D721Med (cell line): ENCODE measurements at regions not wholly inside any gene's neighbourhood (a gene's known extent, or its start where the extent isn't known, plus 50 kb on each side); places are given as distances from the start of the nearest gene placed in this dataset.

Experiments used
- DNase-seq: peaks from one replicate; pipeline ENCODE4 v3.0.0; 2011; ENCODE audit warnings: low spot score; ENCODE audit not compliant: insufficient read length
- FAIRE-seq: peaks from 2 replicates; lab custom pipeline; 2011; peaks lifted over from hg19 to GRCh38; lab: Jason Lieb, UNC
- CTCF ChIP-seq: IDR thresholded peaks from 2 replicates; pipeline ENCODE4 v1.5.1; 2012; ENCODE audit warnings: mild to moderate bottlenecking, control low read depth; ENCODE audit not compliant: insufficient read depth; ENCODE audit errors: missing control alignments

- TF ChIP-seq CTCF: no peak
These were observed 114.0 kb upstream of the RET start for GRCh38 chr10:42962902-42963231.

GRCh38 chr10:42963312-42963711 is 113.6 kb upstream of the RET start:
- FAIRE-seq (no peak), DNase-seq (no peak)
- TF ChIP-seq CTCF: no peak

More at GRCh38 chr10:42962902-42963231, 114.0 kb upstream of the RET start:
- DNase-seq: no peak
- FAIRE-seq: no peak

- no peak for TF ChIP-seq CTCF
- DNase-seq (no peak), FAIRE-seq (no peak)
These were observed 107.7 kb upstream of the RET start for GRCh38 chr10:42969147-42969546.

GRCh38 chr10:42969909-42970308 is 107.0 kb upstream of the RET start:
- DNase-seq (no peak), FAIRE-seq (no peak)
- no peak for TF ChIP-seq CTCF

- no peak for TF ChIP-seq CTCF
- FAIRE-seq (no peak), DNase-seq (no peak)
These were observed 106.2 kb upstream of the RET start for GRCh38 chr10:42970451-42971250.

- TF ChIP-seq CTCF: no peak
- FAIRE-seq: no peak
- no peak for DNase-seq
These were observed 105.6 kb upstream of the RET start for GRCh38 chr10:42971251-42971599.

GRCh38 chr10:42972946-42973345 is 103.9 kb upstream of the RET start:
- FAIRE-seq (no peak), DNase-seq (no peak)
- no peak for TF ChIP-seq CTCF
